ENCODE measurements at regions not wholly inside any gene's neighbourhood (a gene's known extent, or its start where the extent isn't known, plus 50 kb on each side); places are given as distances from the start of the nearest gene placed in this dataset.

GRCh38 chr5:131081913-131082488 lies 83.1 kb downstream of the HINT1 start:
- no peaks in the 10 kb centered on the region for H3K9me3 Mint-ChIP-seq
- no peaks in the 10 kb centered on the region for H3K36me3 Mint-ChIP-seq (ENCODE audit: low read depth)
- H3K27me3 Mint-ChIP-seq (ENCODE audit: low read depth) = no peaks in the 10 kb centered on the region
- no peak overlapping the region for H3K27ac Mint-ChIP-seq (ENCODE audit: unreplicated experiment)
- no peak for DNase-seq (ENCODE audit: low read depth, low spot score)
- TF ChIP-seq, protein P1, sequence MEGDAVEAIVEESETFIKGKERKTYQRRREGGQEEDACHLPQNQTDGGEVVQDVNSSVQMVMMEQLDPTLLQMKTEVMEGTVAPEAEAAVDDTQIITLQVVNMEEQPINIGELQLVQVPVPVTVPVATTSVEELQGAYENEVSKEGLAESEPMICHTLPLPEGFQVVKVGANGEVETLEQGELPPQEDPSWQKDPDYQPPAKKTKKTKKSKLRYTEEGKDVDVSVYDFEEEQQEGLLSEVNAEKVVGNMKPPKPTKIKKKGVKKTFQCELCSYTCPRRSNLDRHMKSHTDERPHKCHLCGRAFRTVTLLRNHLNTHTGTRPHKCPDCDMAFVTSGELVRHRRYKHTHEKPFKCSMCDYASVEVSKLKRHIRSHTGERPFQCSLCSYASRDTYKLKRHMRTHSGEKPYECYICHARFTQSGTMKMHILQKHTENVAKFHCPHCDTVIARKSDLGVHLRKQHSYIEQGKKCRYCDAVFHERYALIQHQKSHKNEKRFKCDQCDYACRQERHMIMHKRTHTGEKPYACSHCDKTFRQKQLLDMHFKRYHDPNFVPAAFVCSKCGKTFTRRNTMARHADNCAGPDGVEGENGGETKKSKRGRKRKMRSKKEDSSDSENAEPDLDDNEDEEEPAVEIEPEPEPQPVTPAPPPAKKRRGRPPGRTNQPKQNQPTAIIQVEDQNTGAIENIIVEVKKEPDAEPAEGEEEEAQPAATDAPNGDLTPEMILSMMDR (conservative IDR thresholded peaks at IDR 0.05) = no peak
- no peak overlapping the region for H3K4me3 Mint-ChIP-seq
- no peaks in the 10 kb centered on the region for H3K4me1 Mint-ChIP-seq

DNA sequence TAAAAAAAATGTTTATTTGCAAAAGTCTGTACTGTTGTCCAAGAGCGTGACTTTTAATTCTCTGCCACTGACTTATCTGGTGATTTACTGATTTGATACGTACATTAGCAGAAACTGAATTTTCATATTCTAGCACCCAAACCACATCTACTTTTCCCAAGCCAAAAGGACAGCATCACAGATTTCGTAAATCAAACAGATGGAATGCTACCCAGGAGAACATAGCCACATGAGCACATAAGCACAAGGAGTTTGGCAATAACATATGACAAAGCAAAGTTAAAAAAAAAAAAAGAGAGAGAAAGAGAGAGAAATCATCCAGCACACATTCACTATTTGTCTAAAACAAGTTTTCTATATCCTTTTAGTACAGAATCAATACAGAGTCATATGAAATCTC lies 83.7 kb downstream of the HINT1 start:
- Mint-ChIP-seq H3K27me3 (ENCODE audit: low read depth) (no peaks in the 10 kb centered on the region), H3K36me3 (ENCODE audit: low read depth) (no peaks in the 10 kb centered on the region), H3K27ac (ENCODE audit: unreplicated experiment) (no peak overlapping the region), H3K4me3 (no peak overlapping the region), H3K4me1 (no peaks in the 10 kb centered on the region), H3K9me3 (no peaks in the 10 kb centered on the region)
- TF ChIP-seq, protein P1 (conservative IDR thresholded peaks at IDR 0.05) = no peak
- no peak for DNase-seq (ENCODE audit: low read depth, low spot score)

DNA sequence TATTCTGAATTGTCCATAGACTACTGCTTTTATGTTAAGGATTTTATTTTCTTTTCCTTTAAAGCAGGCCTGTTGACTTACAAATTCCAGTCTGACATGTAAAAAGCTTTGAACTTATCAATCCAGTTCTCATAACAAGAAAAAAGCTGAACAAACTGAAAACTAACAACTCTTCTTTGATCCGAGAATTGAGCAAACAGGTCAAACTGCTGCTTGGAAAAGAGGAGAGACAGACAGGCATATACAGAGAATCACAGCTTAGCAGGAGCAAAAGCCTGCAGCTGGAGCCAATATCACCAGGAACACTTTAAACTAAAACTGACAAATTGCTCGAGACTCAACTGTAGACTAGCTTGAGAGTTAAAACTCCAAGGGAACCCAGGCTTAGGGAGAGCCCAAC lies 85.8 kb downstream of the HINT1 start:
- Mint-ChIP-seq H3K36me3 (ENCODE audit: low read depth) (no peaks in the 10 kb centered on the region), H3K4me1 (no peaks in the 10 kb centered on the region), H3K9me3 (no peaks in the 10 kb centered on the region), H3K27me3 (ENCODE audit: low read depth) (no peaks in the 10 kb centered on the region), H3K27ac (ENCODE audit: unreplicated experiment) (no peak overlapping the region), H3K4me3 (no peak overlapping the region)
- DNase-seq (ENCODE audit: low read depth, low spot score) = no peak
- TF ChIP-seq, protein P1 (conservative IDR thresholded peaks at IDR 0.05) = no peak

DNA sequence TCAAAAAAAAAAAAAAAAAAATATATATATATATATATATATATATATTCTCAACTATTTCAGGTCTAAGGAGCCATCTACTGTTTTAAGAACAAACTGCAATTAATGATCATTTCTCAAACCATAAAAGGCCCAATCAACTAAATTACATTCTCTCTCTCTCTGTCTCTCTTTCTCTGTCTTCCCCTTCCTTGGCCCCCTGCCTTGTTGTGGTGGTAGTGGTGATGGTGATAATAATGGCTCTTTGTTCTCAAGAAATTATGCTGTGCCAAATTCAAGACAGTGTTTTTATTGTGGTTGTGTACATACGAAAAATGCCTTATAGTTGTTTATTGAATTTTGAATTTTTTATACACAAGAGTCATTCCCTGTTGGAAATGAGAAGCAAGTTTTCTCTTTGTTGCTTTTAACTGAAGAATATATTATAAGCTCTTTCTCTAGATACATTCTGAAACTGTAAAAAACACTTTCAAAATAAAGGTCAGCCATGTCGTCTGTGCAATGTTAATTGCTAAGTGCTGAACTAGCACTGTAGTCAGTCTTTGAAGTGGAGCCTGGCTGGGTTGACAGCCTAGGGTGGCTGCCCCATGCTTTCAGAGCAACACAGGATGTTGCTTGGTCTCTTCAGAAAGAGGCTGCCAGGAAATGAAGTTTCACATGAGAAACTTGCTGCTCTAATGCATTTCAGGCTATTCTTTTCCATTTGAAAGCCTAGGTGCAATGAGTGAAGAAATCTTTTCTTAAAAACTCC lies 96.0 kb downstream of the HINT1 start:
- Mint-ChIP-seq H3K9me3 (peaks cover 6% of the 10 kb centered on the region), H3K4me3 (no peak overlapping the region), H3K4me1 (peaks cover 15% of the 10 kb centered on the region), H3K36me3 (ENCODE audit: low read depth) (no peaks in the 10 kb centered on the region), H3K27ac (ENCODE audit: unreplicated experiment) (no peak overlapping the region), H3K27me3 (ENCODE audit: low read depth) (no peaks in the 10 kb centered on the region)
- TF ChIP-seq, protein P1 (conservative IDR thresholded peaks at IDR 0.05) = no peak
- no peak for DNase-seq (ENCODE audit: low read depth, low spot score)

DNA sequence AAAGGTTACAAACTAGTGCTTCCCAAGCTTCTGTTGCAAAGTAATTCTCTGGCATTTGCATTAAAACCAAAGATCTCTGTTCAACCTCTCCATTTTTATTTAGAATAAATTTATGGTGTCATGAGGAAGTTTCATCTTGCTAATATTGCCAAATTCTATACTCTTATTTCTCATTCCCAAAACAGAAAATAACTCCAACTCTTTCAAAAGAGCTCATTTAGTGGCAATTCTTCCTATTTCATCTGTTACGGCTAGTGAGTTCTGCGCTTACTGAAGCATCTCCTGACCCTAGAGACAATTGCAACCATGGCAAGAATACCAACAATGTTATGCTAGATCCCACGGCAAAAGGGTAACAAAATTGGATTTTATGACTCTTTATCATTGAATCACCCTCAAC lies 97.0 kb downstream of the HINT1 start:
- DNase-seq (ENCODE audit: low read depth, low spot score) = no peak
- TF ChIP-seq, protein P1 (conservative IDR thresholded peaks at IDR 0.05) = no peak
- Mint-ChIP-seq H3K9me3 (peaks cover 6% of the 10 kb centered on the region), H3K4me3 (no peak overlapping the region), H3K27ac (ENCODE audit: unreplicated experiment) (no peak overlapping the region), H3K4me1 (peaks cover 15% of the 10 kb centered on the region), H3K27me3 (ENCODE audit: low read depth) (no peaks in the 10 kb centered on the region), H3K36me3 (ENCODE audit: low read depth) (no peaks in the 10 kb centered on the region)
